Stimulated activated CD4-positive, alpha-beta T cell treated with anti-CD3 and anti-CD28 coated beads, Interleukin-15, amount 100 ng/mL, for 1 hour (primary cell): ENCODE measurements at regions not wholly inside any gene's neighbourhood (a gene's known extent, or its start where the extent isn't known, plus 50 kb on each side); places are given as distances from the start of the nearest gene placed in this dataset.

Experiments
- DNase-seq, 2 donors: peaks; one replicate each; pipeline ENCODE4 v3.0.0-alpha.2; 2020; ENCODE audit warnings: low read depth in 1 of 2, low spot score in 1 of 2

- no peak for DNase-seq
Measured at GRCh38 chr14:98955036-98955740, 316.8 kb downstream of the BCL11B start.

DNA sequence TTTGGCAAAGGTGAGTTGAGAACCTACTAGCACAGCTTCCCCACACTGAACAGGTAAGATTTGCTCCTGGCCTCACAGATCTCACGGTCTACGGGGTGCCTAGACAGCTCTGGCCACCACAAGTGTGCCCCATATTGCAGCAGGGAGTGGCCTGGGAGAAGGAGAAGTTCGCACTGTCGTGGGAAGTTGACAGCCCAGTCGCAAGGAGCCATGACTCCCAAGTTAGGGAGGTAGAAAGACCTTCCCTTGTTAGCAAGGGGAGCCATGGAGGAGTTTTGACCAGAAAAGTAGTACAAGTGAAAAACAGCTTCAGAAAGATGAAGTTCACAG is 316.3 kb downstream of the BCL11B start:
- no peak for DNase-seq

GRCh38 chr14:98956181-98956580 is 315.8 kb downstream of the BCL11B start:
- no peak for DNase-seq

- no peak for DNase-seq
Measured at GRCh38 chr14:98956661-98957060, 315.3 kb downstream of the BCL11B start.

GRCh38 chr14:98957211-98958047 is 314.6 kb downstream of the BCL11B start:
- DNase-seq = no peak

DNA sequence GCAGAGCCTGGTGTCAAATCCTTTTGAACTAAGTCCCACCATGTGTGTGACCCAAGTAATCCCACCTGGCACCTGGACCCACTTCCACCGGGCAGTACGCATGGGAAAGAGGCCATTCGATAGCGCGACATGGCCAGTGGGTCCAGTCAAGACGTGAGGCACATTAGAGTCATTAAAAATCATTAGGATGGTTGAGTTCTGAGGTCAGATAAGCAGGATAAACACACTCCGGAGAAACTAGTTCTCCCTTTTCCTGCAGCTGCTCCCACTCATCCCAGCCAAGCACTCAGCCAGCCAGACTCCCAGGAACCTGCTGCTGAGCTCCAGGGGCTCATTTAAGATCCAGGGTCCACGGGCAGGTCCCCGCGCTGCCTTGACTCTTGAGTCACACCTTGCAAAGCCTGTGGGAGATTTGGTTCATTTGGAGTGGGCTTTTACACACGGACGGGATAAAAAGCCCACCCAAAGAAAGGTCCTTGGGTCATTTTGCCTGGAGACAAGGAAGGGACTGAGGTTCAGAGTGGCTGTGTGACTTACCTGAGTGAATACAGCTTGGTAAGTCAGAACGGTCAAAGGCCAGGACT is 313.9 kb downstream of the BCL11B start:
- DNase-seq = no peak

DNA sequence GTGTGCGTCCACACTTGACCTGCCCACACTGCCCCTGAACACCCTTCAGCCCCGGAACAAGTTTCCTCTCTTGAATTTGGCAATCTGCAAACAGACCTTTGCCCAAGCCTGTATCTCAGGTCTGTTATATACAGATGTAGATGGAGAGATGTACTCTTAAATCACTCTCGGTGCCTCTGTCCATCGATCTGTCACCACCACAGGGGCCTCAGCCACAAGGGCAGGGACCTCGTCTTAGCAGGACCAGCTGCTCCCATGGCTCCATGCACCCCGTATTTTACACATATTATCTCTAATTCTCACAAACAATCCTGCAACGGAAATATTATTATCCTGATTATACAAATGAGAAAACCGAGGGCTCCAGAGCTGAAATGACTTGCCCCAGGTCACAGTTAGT is 313.4 kb downstream of the BCL11B start:
- no peak for DNase-seq

- no peak for DNase-seq
Measured at GRCh38 chr14:98959410-98959809, 312.6 kb downstream of the BCL11B start.

GRCh38 chr14:98959958-98960616 is 311.9 kb downstream of the BCL11B start:
- DNase-seq = no peak

DNA sequence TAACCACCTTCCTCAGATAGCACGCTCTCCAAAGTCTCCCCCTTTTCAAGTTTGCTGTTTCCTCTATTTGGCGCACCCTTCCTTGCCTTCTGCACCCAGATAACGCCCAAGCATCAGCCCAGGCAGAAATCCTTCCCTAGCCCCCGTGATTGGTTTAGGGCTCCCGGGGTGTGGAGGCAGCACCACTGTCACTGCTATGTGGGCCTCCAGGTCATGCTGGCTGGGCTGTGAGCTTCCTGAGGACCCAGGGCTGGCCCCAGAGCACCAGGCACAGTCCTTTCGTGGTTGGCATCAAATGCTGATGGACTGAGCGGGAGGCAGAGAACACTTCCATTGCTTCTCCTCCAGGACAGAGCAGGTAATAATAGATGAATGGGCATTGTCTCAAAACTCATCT is 311.4 kb downstream of the BCL11B start:
- DNase-seq = no peak

GRCh38 chr14:98961191-98961590 is 310.8 kb downstream of the BCL11B start:
- DNase-seq = no peak

GRCh38 chr14:98962118-98962517 is 309.9 kb downstream of the BCL11B start:
- DNase-seq = no peak

DNA sequence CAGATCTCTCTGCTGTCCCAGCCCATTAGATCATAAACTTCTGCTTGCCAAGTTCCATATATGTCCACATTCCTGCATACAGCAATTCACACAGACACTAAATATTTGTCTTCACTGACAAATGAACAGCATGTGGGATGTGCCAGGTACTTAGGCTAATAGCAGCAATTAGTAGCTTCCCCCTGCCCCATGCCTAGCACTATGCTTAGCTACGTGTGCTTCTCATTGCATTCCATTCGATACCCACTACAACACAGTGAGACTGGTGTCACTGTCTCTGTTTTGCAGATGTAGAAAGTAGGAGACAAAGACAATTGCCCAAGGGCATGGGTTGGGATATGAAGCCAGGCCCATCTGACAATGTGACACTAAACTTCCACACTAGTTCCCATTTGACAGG is 308.4 kb downstream of the BCL11B start:
- DNase-seq = no peak

DNA sequence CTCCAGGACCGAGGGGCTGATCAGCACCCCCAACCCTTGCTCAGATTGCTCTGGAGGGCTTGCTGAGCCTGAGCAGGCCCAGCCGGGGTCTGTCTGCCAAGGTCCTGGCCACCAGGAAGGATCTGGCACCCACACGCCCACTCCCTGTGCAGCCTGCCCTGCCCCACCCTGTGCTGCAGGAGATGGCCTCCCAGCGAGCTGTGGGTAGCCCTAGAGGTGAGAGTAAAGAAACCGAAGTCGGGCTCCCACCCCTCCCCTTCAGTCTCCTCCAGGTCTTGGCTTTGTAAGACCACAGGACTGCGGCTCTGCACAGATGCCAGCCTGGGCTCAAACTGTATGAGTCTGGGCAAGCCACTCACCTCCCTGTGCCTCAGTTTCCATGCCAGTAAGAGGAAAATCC is 307.8 kb downstream of the BCL11B start:
- DNase-seq = no peak

DNA sequence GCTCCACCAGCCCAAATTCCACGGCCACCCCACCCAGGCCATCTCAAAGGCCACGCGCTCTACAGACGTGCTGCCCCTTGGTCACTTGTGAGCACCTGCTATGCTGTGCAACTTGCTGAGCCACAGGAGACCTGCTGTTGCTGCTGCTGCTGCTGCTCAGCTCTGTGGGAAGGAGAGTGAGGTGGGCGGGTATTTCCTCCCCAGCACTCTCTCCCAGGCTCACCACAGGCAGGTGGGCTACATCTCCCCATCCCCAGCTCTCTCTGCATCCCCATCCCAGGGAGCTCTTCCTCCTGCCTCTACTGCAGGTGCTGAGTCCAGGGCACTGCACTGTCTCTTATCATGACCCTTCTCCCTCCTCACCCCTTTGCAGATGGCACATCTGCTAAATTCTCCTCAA is 306.9 kb downstream of the BCL11B start:
- DNase-seq = no peak

DNA sequence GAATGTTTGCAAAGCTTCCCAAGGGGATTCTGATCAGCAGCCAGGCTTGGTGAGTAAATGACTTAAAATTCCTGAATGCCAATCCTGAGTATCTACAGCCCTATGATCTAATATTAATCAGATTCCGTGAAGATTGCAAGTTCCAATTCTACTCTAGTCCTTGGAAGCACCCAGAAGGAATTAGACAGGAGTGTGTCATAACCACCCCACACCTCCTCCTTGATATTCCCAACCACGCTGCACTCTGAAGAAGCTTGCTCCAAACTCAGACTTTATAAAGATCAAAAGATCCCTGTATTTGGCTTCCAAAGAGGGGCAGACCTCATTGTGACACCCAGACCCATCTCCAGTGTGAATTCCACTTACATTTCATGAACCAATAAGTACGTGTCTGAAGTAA is 306.0 kb downstream of the BCL11B start:
- DNase-seq = no peak

- DNase-seq = no peak
Measured at GRCh38 chr14:98966475-98967162, 305.4 kb downstream of the BCL11B start.

GRCh38 chr14:98974113-98974512 is 297.9 kb downstream of the BCL11B start:
- DNase-seq = no peak

- no peak for DNase-seq
Measured at GRCh38 chr14:98976271-98976670, 295.7 kb downstream of the BCL11B start.

GRCh38 chr14:98977451-98977850 is 294.5 kb downstream of the BCL11B start:
- no peak for DNase-seq

DNA sequence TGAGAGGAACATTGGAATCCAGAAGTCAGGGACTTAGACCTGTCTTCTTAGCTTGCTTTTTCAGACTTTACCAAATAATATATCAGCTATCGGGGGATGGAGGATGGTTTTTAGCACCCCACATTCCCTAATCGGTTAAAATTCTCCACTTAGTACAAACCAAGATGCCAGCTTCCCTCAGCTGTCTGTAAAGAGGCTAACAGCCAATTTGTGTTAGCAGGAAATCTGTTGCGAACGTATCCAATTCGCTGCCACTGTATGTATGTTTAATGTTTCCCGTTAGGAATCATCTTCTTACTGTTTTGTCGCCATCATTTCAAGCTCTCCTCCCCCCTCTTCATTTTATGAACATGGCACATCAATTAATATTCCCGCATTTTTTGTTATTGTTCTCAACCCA is 289.0 kb downstream of the BCL11B start:
- no peak for DNase-seq
